ENCODE measurements at regions not wholly inside any gene's neighbourhood (a gene's known extent, or its start where the extent isn't known, plus 50 kb on each side); places are given as distances from the start of the nearest gene placed in this dataset.

DNA sequence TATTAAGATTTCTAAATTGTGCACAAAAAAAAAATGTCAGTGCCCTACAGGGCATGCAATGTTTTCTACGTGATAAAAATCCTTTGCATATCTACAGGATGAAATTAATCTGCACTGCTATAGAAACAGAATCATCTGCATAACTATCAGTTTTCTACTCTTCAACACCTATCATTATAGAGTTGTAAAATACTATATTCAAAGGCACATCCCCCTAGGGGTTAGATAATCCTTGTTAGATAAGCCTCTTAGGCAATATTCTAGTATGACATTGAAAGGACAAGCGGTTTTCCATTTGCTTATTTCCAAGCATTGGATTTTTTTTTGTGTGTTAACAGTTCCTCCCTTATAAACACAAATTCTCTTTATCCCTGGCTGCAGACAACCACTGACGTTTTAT lies 98.7 kb upstream of the LAMA2 start:
- Histone ChIP-seq H3K9me3 (ENCODE audit: control insufficient read depth, low read length) (peaks cover 5% of the 10 kb centered on the region), H3K4me3 (ENCODE audit: low read length in 2 of 2) (no peak overlapping the region), H3K36me3 (ENCODE audit: control insufficient read depth in 1 of 2, insufficient read depth in 2 of 2, low read length in 1 of 2) (no peaks in the 10 kb centered on the region), H3K27ac (ENCODE audit: low read depth in 1 of 2, low read length in 2 of 2) (no peak overlapping the region), H3K27me3 (ENCODE audit: control insufficient read depth in 1 of 2, insufficient read depth in 2 of 2, low read length in 1 of 2) (no peaks in the 10 kb centered on the region), H3K4me1 (ENCODE audit: control insufficient read depth in 1 of 2, insufficient read depth in 2 of 2, low read length in 2 of 2) (no peaks in the 10 kb centered on the region)
- no peak for ATAC-seq (ENCODE audit: low FRiP score)
- no peak for DNase-seq
- intact Hi-C loops (cut with DNase I), result no loop called here
- 54% methylated on average over 3 of the region's 3 CpGs for WGBS, 2 donors

DNA sequence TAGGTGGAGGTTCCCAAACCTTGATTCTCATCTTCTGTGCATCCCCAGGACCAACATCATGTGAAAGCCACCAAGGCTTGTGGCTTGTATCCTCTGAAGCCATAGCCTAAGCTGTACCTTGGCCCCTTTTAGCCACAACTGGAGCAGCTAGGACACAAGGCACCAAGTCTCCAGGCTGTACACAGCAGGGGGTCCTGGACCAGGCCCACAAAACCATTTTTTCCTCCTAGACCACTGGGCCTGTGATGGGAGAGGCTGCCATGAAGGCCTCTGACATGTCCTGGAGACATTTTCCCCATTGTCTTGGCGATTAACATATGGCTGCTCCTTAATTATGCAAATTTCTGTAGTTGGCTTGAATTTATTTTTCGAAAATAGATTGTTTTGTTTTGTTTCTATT lies 114.8 kb upstream of the LAMA2 start:
- Histone ChIP-seq H3K27me3 (ENCODE audit: control insufficient read depth in 1 of 2, insufficient read depth in 2 of 2, low read length in 1 of 2) (no peaks in the 10 kb centered on the region), H3K27ac (ENCODE audit: low read depth in 1 of 2, low read length in 2 of 2) (no peak overlapping the region), H3K9me3 (ENCODE audit: control insufficient read depth, low read length) (peaks cover 2% of the 10 kb centered on the region), H3K4me1 (ENCODE audit: control insufficient read depth in 1 of 2, insufficient read depth in 2 of 2, low read length in 2 of 2) (no peaks in the 10 kb centered on the region), H3K36me3 (ENCODE audit: control insufficient read depth in 1 of 2, insufficient read depth in 2 of 2, low read length in 1 of 2) (no peaks in the 10 kb centered on the region), H3K4me3 (ENCODE audit: low read length in 2 of 2) (no peak overlapping the region)
- intact Hi-C loops (cut with DNase I), result no loop called here
- ATAC-seq (ENCODE audit: low FRiP score), result no peak
- no peak for DNase-seq
- 56 to 60% methylated on average over 2 of the region's 2 CpGs for WGBS, 2 donors

DNA sequence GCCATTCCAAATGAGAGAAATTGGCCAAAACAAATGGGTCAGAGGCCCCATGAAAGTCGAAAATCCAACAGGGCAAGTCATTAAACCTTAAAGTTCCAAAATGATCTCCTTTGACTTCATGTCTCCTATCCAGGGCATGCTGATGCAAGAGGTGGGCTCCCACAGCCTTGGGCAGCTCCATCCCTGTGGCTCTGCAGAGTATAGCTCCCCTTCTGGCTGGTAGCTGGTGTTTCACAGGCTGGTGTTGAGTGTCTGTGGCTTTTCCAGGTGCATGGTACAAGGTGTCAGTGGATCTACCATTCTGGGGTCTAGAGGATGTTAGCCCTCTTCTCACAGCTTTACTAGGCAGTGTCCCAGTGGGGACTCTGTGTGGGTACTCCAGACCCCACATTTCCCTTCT lies 115.2 kb upstream of the LAMA2 start:
- intact Hi-C loops (cut with DNase I), result no loop called here
- no peak for DNase-seq
- H3K27ac ChIP-seq (ENCODE audit: low read depth in 1 of 2, low read length in 2 of 2), result no peak overlapping the region
- H3K9me3 ChIP-seq (ENCODE audit: control insufficient read depth, low read length), result peaks cover 2% of the 10 kb centered on the region
- no peaks in the 10 kb centered on the region for H3K27me3 ChIP-seq (ENCODE audit: control insufficient read depth in 1 of 2, insufficient read depth in 2 of 2, low read length in 1 of 2)
- H3K36me3 ChIP-seq (ENCODE audit: control insufficient read depth in 1 of 2, insufficient read depth in 2 of 2, low read length in 1 of 2), result no peaks in the 10 kb centered on the region
- H3K4me3 ChIP-seq (ENCODE audit: low read length in 2 of 2), result no peak overlapping the region
- ATAC-seq (ENCODE audit: low FRiP score), result no peak
- no peaks in the 10 kb centered on the region for H3K4me1 ChIP-seq (ENCODE audit: control insufficient read depth in 1 of 2, insufficient read depth in 2 of 2, low read length in 2 of 2)
- 53 to 70% methylated on average over 1 of the region's 1 CpG for WGBS, 2 donors

DNA sequence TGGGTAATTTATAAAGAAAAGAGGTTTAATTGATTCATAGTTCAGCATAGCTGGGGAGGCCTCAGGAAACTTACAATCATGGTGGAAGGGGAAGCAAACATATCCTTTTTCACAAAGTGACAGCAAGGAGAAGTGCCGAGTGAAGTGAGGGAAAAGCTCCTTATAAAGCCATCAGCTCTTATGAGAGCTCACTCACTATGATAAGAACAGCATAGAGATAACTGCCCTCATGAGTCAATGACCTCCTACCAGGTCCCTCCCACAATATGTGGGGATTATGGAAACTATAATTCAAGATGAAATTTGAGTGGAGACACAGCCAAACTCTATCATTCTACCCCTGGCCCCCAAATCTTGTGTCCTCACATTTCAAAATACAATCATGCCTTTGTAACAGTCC lies 115.8 kb upstream of the LAMA2 start:
- H3K36me3 ChIP-seq (ENCODE audit: control insufficient read depth in 1 of 2, insufficient read depth in 2 of 2, low read length in 1 of 2), result no peaks in the 10 kb centered on the region
- ATAC-seq (ENCODE audit: low FRiP score), result no peak
- no peak overlapping the region for H3K27ac ChIP-seq (ENCODE audit: low read depth in 1 of 2, low read length in 2 of 2)
- intact Hi-C loops (cut with DNase I), result no loop called here
- 74 to 85% methylated on average over 1 of the region's 1 CpG for WGBS, 2 donors
- no peak overlapping the region for H3K4me3 ChIP-seq (ENCODE audit: low read length in 2 of 2)
- peaks cover 2% of the 10 kb centered on the region for H3K9me3 ChIP-seq (ENCODE audit: control insufficient read depth, low read length)
- no peaks in the 10 kb centered on the region for H3K4me1 ChIP-seq (ENCODE audit: control insufficient read depth in 1 of 2, insufficient read depth in 2 of 2, low read length in 2 of 2)
- DNase-seq, result no peak
- H3K27me3 ChIP-seq (ENCODE audit: control insufficient read depth in 1 of 2, insufficient read depth in 2 of 2, low read length in 1 of 2), result no peaks in the 10 kb centered on the region

DNA sequence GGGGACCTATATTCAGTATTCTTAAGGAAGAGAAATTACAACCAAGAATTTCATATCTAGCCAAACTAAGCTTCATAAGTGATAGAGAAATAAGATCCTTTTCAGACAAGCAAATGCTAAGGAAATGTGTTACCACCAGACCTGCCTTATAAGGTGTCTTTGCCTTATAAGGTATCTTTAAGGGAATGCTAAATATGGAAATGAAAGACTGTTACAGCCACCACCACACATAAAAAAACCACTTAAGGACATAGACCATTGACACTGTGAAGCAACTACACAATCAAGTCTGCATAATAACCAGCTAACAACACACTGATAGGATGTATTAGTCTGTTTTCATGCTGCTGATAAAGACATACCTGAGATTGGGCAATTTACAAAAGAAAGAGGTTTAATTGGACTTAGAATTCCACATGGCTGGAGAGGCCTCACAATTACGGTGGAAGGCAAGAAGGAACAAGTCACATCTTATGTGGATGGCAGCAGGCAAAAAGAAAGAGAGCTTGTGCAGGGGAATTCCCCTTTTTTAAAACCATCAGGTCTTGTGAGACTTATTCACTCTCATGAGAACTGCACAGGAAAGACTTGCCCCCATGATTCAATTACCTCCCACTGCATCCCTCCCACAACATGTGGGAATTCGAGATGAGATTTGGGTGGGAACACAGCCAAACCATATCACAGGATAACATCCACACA lies 119.2 kb upstream of the LAMA2 start:
- ATAC-seq (ENCODE audit: low FRiP score) (no peak), DNase-seq (no peak)
- 62 to 65% methylated on average over 2 of the region's 2 CpGs for WGBS, 2 donors
- Histone ChIP-seq H3K9me3 (ENCODE audit: control insufficient read depth, low read length) (peaks cover 2% of the 10 kb centered on the region), H3K27me3 (ENCODE audit: control insufficient read depth in 1 of 2, insufficient read depth in 2 of 2, low read length in 1 of 2) (no peaks in the 10 kb centered on the region), H3K4me3 (ENCODE audit: low read length in 2 of 2) (no peak overlapping the region), H3K27ac (ENCODE audit: low read depth in 1 of 2, low read length in 2 of 2) (no peak overlapping the region), H3K4me1 (ENCODE audit: control insufficient read depth in 1 of 2, insufficient read depth in 2 of 2, low read length in 2 of 2) (no peaks in the 10 kb centered on the region), H3K36me3 (ENCODE audit: control insufficient read depth in 1 of 2, insufficient read depth in 2 of 2, low read length in 1 of 2) (no peaks in the 10 kb centered on the region)
- intact Hi-C loops (cut with DNase I), result no loop called here

DNA sequence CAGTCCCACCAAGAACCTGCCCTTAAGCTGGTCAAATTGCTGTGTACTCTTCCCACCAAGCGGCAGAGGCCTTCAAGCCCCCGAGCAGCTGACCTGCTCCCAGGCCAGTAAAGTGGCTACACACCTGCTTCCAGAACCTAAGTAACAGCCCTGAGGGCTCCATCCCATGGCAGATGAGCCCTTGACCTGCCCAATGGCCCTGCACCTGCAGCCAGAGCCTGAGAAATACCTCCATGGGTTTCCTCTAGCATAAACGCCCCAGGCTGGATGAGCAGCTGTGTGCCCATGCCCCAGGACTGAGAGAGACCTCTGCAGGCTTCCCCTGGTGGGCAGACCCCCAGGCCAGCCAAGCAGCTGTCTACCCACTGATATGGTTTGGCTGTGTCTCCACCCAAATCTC lies 123.0 kb upstream of the LAMA2 start:
- Histone ChIP-seq H3K27me3 (ENCODE audit: control insufficient read depth in 1 of 2, insufficient read depth in 2 of 2, low read length in 1 of 2) (no peaks in the 10 kb centered on the region), H3K36me3 (ENCODE audit: control insufficient read depth in 1 of 2, insufficient read depth in 2 of 2, low read length in 1 of 2) (no peaks in the 10 kb centered on the region), H3K9me3 (ENCODE audit: control insufficient read depth, low read length) (no peaks in the 10 kb centered on the region), H3K27ac (ENCODE audit: low read depth in 1 of 2, low read length in 2 of 2) (no peak overlapping the region), H3K4me3 (ENCODE audit: low read length in 2 of 2) (no peak overlapping the region), H3K4me1 (ENCODE audit: control insufficient read depth in 1 of 2, insufficient read depth in 2 of 2, low read length in 2 of 2) (no peaks in the 10 kb centered on the region)
- ATAC-seq (ENCODE audit: low FRiP score) (no peak), DNase-seq (no peak)
- intact Hi-C loops (cut with DNase I), result no loop called here
- 89% methylated on average over 3 of the region's 3 CpGs for WGBS, 2 donors

DNA sequence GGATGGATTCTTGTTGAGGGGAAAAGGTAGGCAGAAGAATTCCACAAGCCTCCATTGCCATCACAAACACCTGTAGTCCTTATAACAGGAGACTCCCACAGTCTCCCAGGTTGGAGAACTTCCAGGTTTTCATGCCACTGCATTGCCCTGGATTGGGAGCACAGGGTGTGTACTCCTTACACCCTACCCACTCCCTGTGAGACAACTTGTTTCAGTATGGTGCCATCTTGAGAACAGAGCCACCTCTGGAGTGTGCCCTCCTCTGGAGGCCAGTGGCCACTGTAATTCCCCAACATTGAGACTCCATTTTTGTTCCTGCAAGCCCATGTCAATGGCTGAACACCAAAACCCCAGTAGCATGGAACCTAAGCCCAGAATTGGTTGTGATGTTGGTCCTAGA lies 123.5 kb upstream of the LAMA2 start:
- no peaks in the 10 kb centered on the region for H3K36me3 ChIP-seq (ENCODE audit: control insufficient read depth in 1 of 2, insufficient read depth in 2 of 2, low read length in 1 of 2)
- H3K9me3 ChIP-seq (ENCODE audit: control insufficient read depth, low read length), result no peaks in the 10 kb centered on the region
- DNase-seq (no peak), ATAC-seq (ENCODE audit: low FRiP score) (no peak)
- no peaks in the 10 kb centered on the region for H3K27me3 ChIP-seq (ENCODE audit: control insufficient read depth in 1 of 2, insufficient read depth in 2 of 2, low read length in 1 of 2)
- no peak overlapping the region for H3K27ac ChIP-seq (ENCODE audit: low read depth in 1 of 2, low read length in 2 of 2)
- H3K4me1 ChIP-seq (ENCODE audit: control insufficient read depth in 1 of 2, insufficient read depth in 2 of 2, low read length in 2 of 2), result no peaks in the 10 kb centered on the region
- H3K4me3 ChIP-seq (ENCODE audit: low read length in 2 of 2), result no peak overlapping the region
- intact Hi-C loops (cut with DNase I), result no loop called here

DNA sequence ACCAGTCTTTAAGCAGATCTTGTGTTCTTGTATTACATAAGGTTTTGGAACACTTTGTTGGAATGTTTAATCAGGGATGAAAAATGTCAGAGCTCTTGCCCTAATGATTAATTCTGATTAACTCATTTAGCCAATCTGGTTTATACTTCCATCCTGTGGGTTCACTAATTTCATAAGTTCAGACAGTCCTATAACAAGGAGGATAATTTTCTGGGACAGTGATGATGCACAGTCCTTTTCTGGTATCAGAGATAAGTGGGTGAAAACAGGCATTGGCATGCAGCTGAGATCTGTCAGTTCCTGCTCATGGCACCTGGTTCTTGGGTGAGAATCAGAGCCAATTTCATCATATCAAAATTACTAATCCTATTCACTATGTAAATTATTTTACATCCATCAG lies 125.0 kb upstream of the LAMA2 start:
- intact Hi-C loops (cut with DNase I), result no loop called here
- ATAC-seq (ENCODE audit: low FRiP score) (no peak), DNase-seq (no peak)
- Histone ChIP-seq H3K4me1 (ENCODE audit: control insufficient read depth in 1 of 2, insufficient read depth in 2 of 2, low read length in 2 of 2) (no peaks in the 10 kb centered on the region), H3K4me3 (ENCODE audit: low read length in 2 of 2) (no peak overlapping the region), H3K27ac (ENCODE audit: low read depth in 1 of 2, low read length in 2 of 2) (no peak overlapping the region), H3K36me3 (ENCODE audit: control insufficient read depth in 1 of 2, insufficient read depth in 2 of 2, low read length in 1 of 2) (no peaks in the 10 kb centered on the region), H3K27me3 (ENCODE audit: control insufficient read depth in 1 of 2, insufficient read depth in 2 of 2, low read length in 1 of 2) (no peaks in the 10 kb centered on the region), H3K9me3 (ENCODE audit: control insufficient read depth, low read length) (no peaks in the 10 kb centered on the region)

DNA sequence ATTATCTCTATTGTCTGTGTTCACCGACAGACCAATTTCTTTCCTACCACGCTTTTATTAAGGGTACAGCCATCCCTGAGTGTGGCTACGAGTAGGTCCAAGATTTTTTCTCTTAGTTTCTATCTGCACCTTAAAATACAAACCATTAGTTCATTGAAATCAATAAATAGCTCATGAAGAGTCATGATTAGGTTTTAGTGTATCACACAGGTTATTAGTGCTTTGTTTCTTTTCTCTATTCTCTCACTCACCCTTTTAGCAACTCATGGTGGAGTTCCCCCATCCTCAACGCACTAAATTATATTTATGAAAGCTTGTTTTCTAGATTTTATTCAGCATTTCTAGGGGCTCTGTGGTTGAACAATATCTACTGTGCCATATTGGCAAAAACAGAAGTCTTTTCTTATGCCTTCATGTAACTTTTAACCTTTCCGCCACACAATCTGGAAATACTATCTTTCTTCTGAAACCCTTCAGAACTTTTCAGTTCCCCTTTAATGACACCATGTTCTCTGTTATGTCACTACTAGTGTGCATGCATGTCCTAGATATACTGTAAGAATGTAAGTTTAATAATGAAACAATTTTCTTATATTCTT lies 128.2 kb upstream of the LAMA2 start:
- no peak overlapping the region for H3K4me3 ChIP-seq (ENCODE audit: low read length in 2 of 2)
- ATAC-seq (ENCODE audit: low FRiP score) (no peak), DNase-seq (no peak)
- H3K27ac ChIP-seq (ENCODE audit: low read depth in 1 of 2, low read length in 2 of 2), result no peak overlapping the region
- H3K27me3 ChIP-seq (ENCODE audit: control insufficient read depth in 1 of 2, insufficient read depth in 2 of 2, low read length in 1 of 2), result no peaks in the 10 kb centered on the region
- intact Hi-C loops (cut with DNase I), result no loop called here
- 89% methylated on average over 5 of the region's 5 CpGs for WGBS, 2 donors
- no peaks in the 10 kb centered on the region for H3K4me1 ChIP-seq (ENCODE audit: control insufficient read depth in 1 of 2, insufficient read depth in 2 of 2, low read length in 2 of 2)
- H3K9me3 ChIP-seq (ENCODE audit: control insufficient read depth, low read length), result no peaks in the 10 kb centered on the region
- H3K36me3 ChIP-seq (ENCODE audit: control insufficient read depth in 1 of 2, insufficient read depth in 2 of 2, low read length in 1 of 2), result no peaks in the 10 kb centered on the region

All from aorta (tissue), 5 donors.